IMR-90 (cell line): ENCODE measurements at regions not wholly inside any gene's neighbourhood (a gene's known extent, or its start where the extent isn't known, plus 50 kb on each side); places are given as distances from the start of the nearest gene placed in this dataset.

ENCODE experiments used
- CTCF ChIP-seq: conservative IDR thresholded peaks from 2 replicates; pipeline ENCODE4 v1.5.1; 2012; ENCODE audit warnings: mild to moderate bottlenecking, low read depth, low read length, improper control_type of control experiment
- FOS ChIP-seq: fragments of 150-350 bp; IDR thresholded peaks from 2 replicates; pipeline ENCODE4 v1.6.1; 2016; ENCODE audit warnings: low read depth, low read length
- RAD21 ChIP-seq: IDR thresholded peaks from 2 replicates; pipeline ENCODE4 v1.6.1; 2012; ENCODE audit warnings: low read length, improper control_type of control experiment

- TF ChIP-seq CTCF (no peak), FOS (no peak), RAD21 (no peak)
Observed at GRCh38 chr21:27397578-27397977, 430.7 kb upstream of the ADAMTS5 start.
